ENCODE measurements at regions not wholly inside any gene's neighbourhood (a gene's known extent, or its start where the extent isn't known, plus 50 kb on each side); places are given as distances from the start of the nearest gene placed in this dataset.

GRCh38 chr17:6340708-6341107 is 94.2 kb downstream of the AIPL1 start:
- no peak for TF ChIP-seq CTCF (IDR thresholded peaks at IDR 0.05; ENCODE audit: unreplicated experiment)
- DNase-seq (ENCODE audit: low spot score, unreplicated experiment) = no peak
- H3K4me3 Mint-ChIP-seq (ENCODE audit: low read depth) = no peak overlapping the region

GRCh38 chr17:6334386-6334785 is 100.5 kb downstream of the AIPL1 start:
- Mint-ChIP-seq H3K4me1 (ENCODE audit: low read depth) (no peaks in the 10 kb centered on the region), H3K27me3 (peaks cover 30% of the 10 kb centered on the region), H3K36me3 (ENCODE audit: insufficient read depth) (no peaks in the 10 kb centered on the region), H3K4me3 (ENCODE audit: low read depth) (no peak overlapping the region), H3K27ac (no peak overlapping the region), H3K9me3 (ENCODE audit: low read depth) (no peaks in the 10 kb centered on the region)
- DNase-seq (ENCODE audit: low spot score, unreplicated experiment) = no peak
- no peak for TF ChIP-seq CTCF (IDR thresholded peaks at IDR 0.05; ENCODE audit: unreplicated experiment)

More at GRCh38 chr17:6340708-6341107, 94.2 kb downstream of the AIPL1 start:
- Mint-ChIP-seq H3K4me1 (ENCODE audit: low read depth) (no peaks in the 10 kb centered on the region), H3K9me3 (ENCODE audit: low read depth) (no peaks in the 10 kb centered on the region), H3K27ac (no peak overlapping the region), H3K27me3 (peaks cover 17% of the 10 kb centered on the region), H3K36me3 (ENCODE audit: insufficient read depth) (no peaks in the 10 kb centered on the region)

- Mint-ChIP-seq H3K4me1 (ENCODE audit: low read depth) (no peaks in the 10 kb centered on the region), H3K9me3 (ENCODE audit: low read depth) (no peaks in the 10 kb centered on the region), H3K27ac (no peak overlapping the region), H3K4me3 (ENCODE audit: low read depth) (no peak overlapping the region), H3K27me3 (peaks cover 32% of the 10 kb centered on the region), H3K36me3 (ENCODE audit: insufficient read depth) (no peaks in the 10 kb centered on the region)
- no peak for TF ChIP-seq CTCF (IDR thresholded peaks at IDR 0.05; ENCODE audit: unreplicated experiment)
- DNase-seq (ENCODE audit: low spot score, unreplicated experiment) = no peak
These were observed 104.0 kb downstream of the AIPL1 start for GRCh38 chr17:6330936-6331335.

- TF ChIP-seq CTCF (IDR thresholded peaks at IDR 0.05; ENCODE audit: unreplicated experiment) = no peak
- Mint-ChIP-seq H3K9me3 (ENCODE audit: low read depth) (no peaks in the 10 kb centered on the region), H3K4me3 (ENCODE audit: low read depth) (no peak overlapping the region), H3K4me1 (ENCODE audit: low read depth) (no peaks in the 10 kb centered on the region), H3K27ac (no peak overlapping the region), H3K27me3 (peaks cover 28% of the 10 kb centered on the region), H3K36me3 (ENCODE audit: insufficient read depth) (no peaks in the 10 kb centered on the region)
- no peak for DNase-seq (ENCODE audit: low spot score, unreplicated experiment)
These were observed 106.6 kb downstream of the AIPL1 start for GRCh38 chr17:6328279-6328678.

GRCh38 chr17:6327007-6327406 is 107.9 kb downstream of the AIPL1 start:
- no peaks in the 10 kb centered on the region for H3K9me3 Mint-ChIP-seq (ENCODE audit: low read depth)
- H3K36me3 Mint-ChIP-seq (ENCODE audit: insufficient read depth) = no peaks in the 10 kb centered on the region
- H3K4me1 Mint-ChIP-seq (ENCODE audit: low read depth) = no peaks in the 10 kb centered on the region
- no peak for DNase-seq (ENCODE audit: low spot score, unreplicated experiment)
- no peak for TF ChIP-seq CTCF (IDR thresholded peaks at IDR 0.05; ENCODE audit: unreplicated experiment)
- no peak overlapping the region for H3K27ac Mint-ChIP-seq
- H3K4me3 Mint-ChIP-seq (ENCODE audit: low read depth) = no peak overlapping the region
- H3K27me3 Mint-ChIP-seq = peaks cover 27% of the 10 kb centered on the region
